GM19238 (cell line): ENCODE measurements at regions not wholly inside any gene's neighbourhood (a gene's known extent, or its start where the extent isn't known, plus 50 kb on each side); places are given as distances from the start of the nearest gene placed in this dataset.

Experiments used
- DNase-seq: peaks from one replicate; pipeline ENCODE4 v3.0.0; 2011; ENCODE audit warnings: low spot score; ENCODE audit not compliant: insufficient read length

DNA sequence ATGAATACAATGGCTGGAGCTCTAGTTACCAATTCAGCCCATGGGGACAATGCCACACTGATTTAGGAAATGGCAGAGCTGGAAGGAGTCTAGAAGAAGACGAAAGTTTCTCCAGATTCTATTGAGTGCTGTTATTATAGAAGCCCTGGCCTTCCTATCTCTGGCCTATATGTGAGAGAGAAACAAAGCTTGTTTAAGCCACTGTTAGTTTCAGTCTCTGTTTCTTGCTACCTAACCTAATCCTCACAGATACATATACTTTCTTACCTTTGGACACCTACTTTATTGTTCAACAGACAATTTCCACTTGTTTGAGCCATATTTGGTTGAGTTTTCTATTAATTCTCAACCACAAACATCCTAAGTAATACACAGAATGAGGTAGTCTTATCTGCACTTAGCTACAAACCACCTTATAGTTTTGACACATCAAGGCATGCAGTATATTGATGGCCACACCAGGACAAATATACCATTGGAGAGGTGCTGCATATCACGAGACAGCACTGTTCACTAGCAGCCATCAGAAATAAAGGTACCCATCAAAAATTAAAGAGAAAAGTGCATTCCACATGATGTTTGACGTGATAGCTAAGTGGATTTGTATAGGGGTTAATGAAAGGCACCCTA, 190.2 kb downstream of the SMIM20 start:
- DNase-seq = no peak

DNA sequence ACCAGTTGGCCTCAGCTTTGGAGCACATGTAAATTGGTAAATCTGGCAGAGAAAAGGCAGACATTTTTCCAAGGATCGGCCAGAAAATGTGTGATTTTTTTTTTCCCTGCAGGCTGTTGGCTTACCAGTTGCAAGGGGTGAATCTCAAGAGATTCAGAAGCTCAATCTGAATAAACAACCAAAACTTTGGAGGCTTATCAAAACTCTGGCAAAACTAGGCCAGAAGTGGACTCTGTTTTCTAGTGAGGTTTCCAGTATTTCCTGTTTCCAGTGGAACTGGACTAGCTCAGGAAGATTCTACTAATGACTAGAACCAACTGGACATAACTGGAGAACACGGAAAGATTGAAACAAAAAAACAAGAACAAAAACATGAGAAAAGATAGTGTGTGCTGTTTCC, 191.3 kb downstream of the SMIM20 start:
- DNase-seq = no peak

DNA sequence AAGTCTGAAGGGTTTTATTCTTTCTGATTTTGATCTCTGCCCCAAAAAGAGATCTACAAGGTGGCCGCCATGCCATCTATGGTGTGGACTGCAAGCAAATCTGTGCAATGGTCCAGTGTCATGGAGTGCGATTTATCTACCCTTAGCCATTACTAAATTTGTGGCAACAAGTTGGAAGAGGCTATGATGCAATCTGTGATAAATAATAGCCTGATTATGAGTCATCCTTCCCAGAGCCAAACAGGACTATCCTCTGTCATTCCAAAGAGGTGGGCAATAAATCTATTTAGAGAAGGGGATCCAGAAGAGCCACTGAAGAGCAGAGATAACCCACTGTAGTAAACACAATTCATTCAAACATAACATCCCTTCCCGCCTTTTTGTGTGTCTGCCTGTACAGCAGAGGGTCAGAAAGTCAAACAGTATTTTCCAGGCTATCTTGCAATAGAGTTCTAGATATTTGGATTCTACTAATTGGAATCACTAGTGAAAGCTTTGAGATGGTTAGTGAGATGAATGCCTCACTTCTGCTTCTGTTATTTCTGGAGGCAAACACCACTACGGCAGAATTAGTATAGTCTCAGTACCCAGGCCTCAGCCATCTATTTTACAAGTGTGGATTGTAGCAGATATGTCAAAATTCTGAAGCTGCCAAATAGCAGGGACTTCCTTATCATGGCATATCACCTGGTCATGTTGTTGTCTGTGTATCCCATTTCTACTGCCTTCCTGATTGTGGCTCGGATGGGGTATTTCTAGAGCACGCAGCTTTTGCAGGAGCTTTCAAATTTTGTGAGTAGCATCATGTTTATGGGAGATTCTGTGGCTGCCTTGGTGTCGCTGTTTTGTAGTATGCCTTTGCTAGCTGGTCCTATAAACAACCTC, 192.0 kb downstream of the SMIM20 start:
- DNase-seq = no peak

DNA sequence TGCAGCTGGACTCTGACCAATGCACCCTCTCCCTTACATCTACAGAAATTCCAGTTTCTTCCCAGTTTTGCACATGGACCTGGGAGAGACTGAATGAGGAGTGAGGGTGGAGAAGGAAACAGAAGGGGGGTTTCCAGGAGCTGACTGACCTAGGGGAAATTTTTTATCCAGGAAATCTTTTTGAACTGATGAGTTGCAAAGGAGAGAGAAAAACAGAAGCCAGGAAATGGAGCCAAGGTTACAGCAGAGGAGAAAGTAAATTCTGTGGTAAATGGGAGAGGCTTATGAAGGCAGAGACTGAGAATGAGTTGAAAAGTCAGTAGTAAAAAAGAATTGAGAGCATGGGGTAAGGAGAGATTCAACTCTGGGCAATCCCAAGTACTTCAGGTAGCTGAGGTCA, 192.8 kb downstream of the SMIM20 start:
- no peak for DNase-seq

DNA sequence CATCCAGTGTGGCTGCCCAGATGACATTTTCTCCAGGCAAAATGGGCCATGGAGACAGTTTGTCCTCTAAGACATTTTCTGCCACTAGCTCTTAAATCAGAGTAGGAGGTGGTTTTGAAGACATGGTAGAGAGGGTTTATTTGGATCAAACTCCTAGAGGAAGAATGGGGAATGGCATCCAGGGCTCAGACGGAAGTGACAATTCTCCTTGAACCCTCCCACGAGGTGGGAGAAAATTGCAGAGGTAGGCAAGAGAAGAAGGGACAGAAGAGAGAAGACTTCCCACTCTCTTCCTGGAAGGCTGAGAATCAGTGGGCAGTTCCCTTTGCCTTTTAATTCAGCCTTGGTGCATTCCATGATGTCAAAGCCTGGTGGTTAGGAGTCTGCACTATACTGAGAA, 194.0 kb downstream of the SMIM20 start:
- no peak for DNase-seq

DNA sequence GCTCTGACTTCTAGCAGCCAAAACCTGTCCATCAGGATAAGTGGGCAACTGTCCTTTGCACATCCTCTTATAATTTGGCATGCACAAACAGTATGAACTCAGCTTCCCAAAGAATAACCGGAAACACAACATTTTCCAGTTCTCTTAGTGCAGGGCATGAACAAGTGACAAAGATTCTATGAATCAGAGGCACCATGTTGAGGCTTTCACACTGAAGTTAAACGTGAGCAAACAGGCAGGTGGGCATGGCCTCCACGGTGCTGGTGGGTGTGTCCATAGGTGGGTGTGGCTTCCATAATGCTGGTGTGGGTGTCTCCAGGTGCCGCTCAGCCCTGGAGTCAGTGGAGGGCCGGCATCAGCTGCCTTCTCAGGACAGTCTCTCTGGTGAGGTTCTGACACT, 196.5 kb downstream of the SMIM20 start:
- no peak for DNase-seq

DNA sequence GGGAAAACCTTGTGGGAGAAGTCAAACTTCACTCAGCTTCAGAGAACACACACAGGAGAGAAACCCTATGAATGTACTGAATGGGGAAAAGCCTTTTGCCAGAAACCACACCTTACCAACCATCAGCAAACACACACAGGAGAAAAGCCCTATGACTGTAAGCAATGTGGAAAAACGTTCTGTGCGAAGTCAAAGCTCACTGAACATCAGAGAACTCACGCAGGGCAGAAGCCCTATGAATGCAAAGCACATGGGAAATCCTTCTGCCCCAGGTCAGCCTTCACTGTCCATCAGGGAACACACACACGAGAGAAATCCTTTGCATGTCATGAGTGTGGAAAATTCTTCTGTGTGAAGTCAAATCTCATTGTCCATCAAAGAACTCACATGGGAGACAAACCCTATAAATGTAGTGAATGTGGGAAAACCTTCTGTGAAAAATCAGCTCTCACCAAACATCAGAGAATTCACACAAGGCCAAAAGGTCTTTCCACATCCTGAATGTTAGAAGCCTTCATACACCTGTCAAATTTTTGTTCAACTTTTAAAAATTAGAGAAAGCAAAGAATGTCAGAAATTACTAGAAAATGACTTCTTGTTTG, 199.4 kb downstream of the SMIM20 start:
- no peak for DNase-seq

DNA sequence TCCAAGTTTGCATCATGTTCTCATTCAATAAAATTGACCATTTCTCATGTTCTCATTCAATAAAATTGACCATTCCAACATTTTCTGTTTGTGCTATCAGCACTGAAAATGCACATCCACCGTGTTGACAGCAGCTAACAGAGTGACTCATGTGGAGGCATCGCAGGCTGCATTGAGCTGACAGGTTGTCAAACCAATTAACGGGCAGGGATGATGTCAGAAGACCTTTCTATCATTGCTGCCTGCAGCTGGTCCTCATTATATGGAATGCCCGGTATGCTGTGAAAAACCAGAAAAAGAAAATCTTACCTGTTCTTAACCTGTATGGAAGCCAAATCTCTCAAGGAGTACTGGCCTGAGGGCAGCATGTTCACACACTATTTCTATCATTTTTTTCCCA, 202.0 kb downstream of the SMIM20 start:
- no peak for DNase-seq

DNA sequence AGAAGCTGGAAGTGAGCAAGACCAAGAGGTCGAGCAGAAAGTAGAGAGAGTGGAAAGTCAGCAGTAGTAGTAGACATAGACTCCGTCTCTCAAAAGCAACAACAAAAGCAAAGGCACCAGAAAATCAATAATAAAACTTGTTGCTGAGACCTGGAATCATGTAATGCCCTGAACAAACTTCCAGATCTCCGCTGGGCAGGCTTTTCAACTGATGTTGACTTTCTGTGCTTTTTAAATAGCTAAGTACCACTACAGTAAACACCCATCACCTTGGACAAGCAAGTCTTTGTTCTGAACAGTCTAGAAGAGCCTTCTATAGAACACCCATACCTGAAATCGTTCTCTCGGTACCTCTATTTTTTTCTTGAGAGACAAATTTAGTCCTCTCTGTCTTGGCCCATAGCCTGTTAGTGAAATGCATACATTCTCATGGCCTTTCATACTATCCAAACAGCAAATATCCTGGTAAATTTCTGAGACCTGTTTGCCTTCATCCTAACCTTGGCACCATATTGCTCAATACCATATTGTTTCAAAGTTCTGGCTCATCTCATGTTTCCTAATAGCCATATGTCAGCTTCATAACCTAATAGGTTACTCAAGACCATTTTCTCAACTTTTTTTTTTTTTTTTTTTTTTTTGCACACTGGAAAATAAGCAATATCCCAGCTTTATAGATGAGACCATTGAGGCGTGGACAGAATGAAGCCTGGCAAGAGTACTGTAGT, 200.6 kb upstream of the RBPJ start:
- no peak for DNase-seq

DNA sequence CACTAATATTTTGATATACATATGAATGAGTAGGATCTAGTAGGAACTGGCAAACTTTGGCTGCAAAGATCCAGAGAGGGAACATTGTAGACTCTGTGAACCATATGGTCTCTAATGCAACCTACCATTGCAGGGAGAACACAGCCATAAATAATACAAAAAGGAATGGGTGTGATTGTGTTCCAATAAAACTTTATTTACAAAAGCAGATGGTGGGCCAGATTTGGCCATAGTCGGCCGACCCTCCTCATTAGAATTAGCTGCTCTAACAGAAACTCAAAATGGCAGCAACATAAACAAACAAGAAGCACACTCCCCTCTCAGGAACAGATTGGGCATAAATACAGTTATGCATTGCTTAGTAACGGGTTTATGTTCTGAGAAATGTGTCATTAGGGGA, 198.1 kb upstream of the RBPJ start:
- no peak for DNase-seq

DNA sequence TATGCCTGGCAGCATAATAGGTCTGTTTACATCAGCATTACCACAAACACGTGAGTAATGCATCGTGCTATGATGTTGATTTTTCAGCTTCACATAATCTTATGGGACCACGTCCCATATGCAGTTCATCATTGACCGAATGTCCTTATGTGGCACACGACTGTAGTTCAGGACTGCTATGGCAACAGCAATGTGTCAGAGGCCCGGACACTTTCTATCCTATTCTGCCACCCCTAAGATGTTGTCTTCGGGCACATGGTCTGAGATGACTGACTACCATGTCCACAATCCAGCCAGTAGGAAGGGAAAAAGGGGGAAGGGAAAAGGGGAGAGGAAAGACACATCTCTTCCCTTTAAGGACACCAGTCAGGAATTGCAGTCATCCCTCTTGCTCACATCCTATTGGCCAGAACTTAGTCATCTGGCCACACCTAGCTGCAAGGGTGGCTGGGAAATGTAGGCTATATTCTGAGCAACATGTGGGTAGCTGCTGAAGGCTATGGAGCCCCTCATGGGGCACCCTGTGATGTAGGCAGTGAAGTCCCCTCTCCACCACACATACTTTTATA, 196.0 kb upstream of the RBPJ start:
- DNase-seq = no peak

DNA sequence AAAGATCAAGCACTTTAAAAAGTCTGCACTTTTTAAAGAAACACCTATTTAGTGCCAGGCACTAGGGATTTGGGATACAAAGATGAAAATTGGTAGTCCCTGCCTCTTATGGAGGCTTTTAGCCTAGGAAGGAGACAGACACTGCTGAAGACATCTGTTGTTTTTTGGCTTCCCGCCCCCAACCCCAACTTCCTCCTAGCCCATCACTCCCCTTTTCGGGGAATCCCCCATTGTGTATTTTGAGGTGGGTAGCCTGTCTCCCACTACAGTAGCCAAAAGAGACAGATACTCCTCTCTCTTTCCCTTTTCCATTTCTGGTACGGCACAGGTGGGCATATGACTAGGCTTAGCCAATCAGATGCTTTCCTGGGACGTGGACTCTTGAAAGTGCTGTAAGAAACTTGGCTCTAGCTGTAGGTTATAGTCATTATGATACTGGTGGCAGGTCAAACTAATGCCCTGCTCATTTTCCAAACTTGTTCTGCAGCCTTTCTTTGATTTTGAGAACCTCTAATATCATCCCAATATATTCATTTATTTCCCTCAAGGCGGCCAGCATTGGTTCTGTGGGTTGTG, 194.6 kb upstream of the RBPJ start:
- no peak for DNase-seq

DNA sequence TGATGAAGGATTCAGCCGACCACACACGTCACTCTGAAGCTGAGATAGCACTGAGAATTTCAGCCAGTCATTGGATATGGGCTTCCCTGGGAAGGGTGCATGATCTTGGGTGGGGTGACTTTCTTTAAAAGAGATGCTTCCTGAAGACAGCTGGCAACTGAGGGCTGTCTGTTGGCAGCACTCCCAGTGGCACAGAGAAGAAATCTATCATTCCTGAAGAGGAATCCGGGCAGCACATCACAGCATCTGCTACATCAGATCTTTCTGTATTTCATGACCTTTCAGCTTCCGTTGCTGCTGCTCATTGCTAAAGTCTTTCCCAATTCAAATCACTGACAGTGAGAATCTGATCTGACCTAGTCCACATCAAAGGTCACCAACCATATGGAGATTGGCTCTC, 193.8 kb upstream of the RBPJ start:
- no peak for DNase-seq

DNA sequence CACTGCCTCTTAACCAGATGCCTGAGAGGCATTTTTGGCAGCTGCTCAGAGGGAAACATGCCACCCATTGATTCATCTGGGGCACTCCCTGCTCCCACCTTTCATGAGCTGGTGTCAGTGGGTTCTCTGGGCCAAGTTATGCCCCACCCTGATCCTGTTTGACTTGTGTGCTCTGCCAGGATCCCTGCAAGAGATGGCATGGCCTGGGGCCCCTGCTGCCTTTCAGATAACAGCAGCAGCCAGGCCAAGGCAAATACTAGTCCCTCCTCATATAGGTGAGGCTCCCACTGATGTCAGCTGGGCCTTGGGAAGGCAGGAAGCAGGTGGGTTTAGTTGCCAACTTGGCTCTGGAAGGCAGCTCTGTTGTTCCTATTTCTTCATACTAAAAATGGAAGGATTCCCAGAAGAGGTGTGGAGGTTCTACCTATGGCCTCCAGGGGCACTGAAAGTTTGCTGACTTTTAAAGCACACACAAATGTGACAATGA, 192.9 kb upstream of the RBPJ start:
- DNase-seq = no peak

DNA sequence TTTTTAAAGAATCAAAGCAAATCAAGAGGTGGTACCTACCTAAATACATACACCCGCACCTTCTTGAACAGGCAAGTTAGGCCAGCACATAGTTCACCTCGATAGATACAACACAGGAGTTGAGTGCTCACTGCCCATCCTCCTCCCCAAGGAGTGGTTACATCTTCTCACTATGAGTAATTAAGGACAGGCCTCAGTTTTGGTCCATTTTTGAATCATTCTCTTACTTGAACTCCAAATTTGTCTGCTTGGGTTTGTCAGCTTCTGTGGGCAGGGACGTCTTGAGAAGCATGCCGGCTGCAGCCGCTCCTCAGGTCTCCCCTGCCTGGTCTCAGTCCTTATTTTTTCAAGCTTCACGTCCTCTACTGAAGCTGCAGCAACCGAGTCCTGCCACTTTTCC, 190.6 kb upstream of the RBPJ start:
- DNase-seq = no peak

DNA sequence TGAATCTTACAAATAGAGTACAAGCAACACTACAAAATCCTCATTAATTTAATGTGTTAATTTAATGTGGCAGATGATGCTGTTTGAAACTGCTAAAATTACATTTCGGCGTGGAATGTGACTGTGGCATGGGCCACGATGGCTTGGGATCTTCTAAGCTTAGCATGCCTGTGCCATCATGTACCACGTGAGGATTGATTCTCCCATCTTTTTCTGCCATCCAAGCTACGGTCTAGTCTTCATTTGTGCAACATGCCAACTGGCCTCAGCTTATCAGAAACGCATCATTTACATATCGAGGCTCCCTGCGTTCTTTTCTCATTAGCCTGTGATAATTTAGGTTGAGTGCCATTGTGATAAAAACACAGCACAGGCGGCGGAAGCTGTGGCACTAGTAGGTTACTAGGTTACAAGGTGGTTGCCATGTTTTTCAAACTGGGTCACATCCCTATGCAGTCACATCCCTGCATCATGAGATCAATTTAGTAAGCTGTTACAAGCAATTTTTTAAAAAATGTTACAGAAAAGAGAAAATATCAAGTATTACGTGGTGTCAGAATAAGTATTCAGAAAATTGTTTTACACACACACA, 189.9 kb upstream of the RBPJ start:
- no peak for DNase-seq

DNA sequence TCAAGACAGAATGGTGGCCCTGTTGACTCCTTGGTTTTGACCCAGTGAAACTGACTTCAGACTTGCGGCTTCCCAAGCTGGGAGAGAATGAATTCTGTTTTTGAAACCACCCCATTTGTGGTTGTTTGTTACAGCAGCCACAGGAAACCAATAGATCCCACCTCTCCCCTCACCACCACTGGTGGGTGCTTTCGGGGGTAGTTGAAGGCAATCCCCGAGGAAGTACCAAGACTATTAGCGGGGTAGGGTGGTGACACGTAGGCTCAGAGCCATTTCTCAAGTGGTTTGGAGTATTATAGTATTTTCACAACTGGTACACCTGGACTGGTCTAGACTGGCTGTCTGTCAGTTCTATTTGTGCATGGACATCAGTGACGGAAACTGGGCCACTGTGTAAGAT, 189.1 kb upstream of the RBPJ start:
- DNase-seq = no peak

DNA sequence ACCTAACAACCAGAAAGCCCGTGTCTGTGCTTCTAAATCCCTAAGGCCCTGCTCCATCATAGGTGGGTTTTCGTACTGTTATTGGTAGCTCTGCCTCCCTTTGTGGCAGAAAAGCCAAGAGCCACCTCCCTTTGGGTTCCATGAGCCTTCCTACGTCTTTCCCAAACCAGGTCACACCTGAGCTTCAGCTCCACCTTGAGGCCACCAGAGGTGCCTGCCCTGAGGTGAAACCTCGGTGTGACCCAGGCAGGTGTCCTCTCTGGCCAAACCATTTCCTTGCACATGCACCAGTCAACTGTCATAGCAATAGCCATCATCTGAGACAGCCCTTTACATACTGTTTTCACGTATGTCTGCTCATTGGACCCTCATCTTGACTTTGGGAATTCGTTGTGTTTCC, 188.0 kb upstream of the RBPJ start:
- no peak for DNase-seq

DNA sequence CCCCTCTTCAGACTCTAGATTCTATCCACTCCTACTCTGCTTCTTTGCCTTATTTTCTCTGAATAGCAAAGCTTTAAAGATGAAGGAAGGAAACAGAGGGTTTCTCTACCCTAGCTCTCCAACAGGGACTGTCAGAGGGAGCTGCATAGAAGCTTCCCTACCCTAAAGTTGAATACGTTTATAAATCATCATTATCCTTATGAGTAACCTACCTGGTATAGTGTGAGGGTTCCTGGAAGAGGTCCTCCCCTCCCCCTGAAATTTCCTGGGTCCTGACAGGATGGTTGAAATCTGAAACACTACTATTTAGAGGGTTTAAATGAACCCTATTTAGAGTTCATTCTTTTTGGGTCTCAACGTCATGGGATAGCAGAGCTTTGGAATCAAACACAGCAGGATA, 187.0 kb upstream of the RBPJ start:
- no peak for DNase-seq

DNA sequence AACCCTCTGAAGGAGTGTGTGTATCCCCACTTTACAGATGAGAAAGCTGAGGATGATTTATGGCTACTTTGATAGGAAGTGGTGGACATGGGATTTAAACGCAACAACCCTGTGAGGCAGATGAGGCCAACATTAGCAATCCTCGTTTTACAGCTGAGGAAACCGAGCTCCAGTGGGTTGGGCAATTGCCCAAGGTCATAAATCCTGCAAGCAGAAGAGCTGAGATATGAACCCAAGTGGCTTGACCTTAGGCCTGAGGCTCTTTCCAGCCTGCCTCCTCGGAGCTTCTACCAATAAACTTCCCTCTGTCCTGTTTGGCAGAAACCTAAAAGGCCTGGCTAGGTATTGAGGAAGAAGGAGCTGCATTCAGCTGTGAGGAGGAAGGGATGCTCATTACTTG, 185.5 kb upstream of the RBPJ start:
- no peak for DNase-seq

DNA sequence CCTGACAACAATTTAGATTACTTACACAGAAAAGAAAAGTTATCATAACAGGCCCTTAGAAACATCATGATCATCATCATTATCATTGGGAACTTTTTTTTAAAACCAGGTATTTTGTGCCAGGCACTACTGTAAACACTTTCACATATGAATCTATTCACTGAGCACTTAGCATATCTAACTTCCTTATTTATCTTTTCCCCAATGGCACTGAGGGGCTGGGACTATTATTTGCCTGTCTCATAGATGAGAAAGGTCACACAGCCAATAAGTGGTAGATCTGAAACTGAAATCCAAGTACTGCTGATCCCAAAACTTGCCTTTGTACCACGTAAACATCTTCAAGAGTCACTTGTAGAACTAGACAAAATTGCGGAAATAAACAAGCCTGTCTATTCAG, 184.2 kb upstream of the RBPJ start:
- no peak for DNase-seq
